ENCODE measurements at regions not wholly inside any gene's neighbourhood (a gene's known extent, or its start where the extent isn't known, plus 50 kb on each side); places are given as distances from the start of the nearest gene placed in this dataset.

DNA sequence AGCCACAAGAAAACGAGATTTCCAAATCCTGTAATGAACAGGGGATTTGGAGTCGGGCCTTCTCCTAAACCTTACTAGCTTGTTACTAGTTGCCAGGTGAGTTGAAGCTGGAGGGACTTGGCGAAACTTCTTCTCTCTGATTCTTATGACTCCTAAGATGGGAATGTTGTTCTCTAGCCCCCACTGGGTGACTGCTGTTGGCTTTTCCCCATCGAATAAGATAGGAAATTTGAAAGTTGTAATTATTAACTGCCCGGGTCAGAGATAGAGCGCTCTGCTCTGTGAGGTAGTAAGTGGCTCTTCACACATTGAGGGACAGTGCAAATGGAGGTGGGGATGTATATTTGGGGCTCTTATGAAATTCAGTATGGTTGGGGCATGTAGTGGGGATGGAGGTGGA is 111.2 kb upstream of the MBNL2 start:
- Histone ChIP-seq H3K79me2 (ENCODE audit: control insufficient read depth, insufficient read depth, low read length) (no peaks in the 10 kb centered on the region), H3K9ac (replicated peaks; ENCODE audit: extremely low read depth, insufficient read depth, low read length) (no peak overlapping the region), H3K4me2 (ENCODE audit: insufficient read depth, low read length) (no peak overlapping the region), H3K4me1 (ENCODE audit: control insufficient read depth, extremely low read depth, insufficient read depth, low read length) (peaks cover 27% of the 10 kb centered on the region), H4K20me1 (replicated peaks; ENCODE audit: control insufficient read depth, extremely low read depth, insufficient read depth, low read length) (no peaks in the 10 kb centered on the region), H3K36me3 (ENCODE audit: control insufficient read depth in 2 of 2, extremely low read depth in 1 of 2, insufficient read depth in 2 of 2, low read length in 2 of 2) (no peaks in the 10 kb centered on the region), H3K4me3 (replicated peaks in 1 of 3; ENCODE audit: insufficient read depth in 1 of 3, low read depth in 1 of 3, low read length in 3 of 3) (no peak overlapping the region), H3K27me3 (ENCODE audit: control insufficient read depth in 2 of 2, insufficient read depth in 2 of 2, low read length in 2 of 2) (no peaks in the 10 kb centered on the region), H3K9me3 (replicated peaks; ENCODE audit: control insufficient read depth, insufficient read depth, low read length) (no peaks in the 10 kb centered on the region), H3K9me1 (replicated peaks; ENCODE audit: control insufficient read depth, extremely low read depth, insufficient read depth, low read length) (no peaks in the 10 kb centered on the region), H3K27ac (ENCODE audit: insufficient read depth, low read depth, low read length) (no peak overlapping the region), H2AFZ (ENCODE audit: low read depth, low read length) (no peak overlapping the region)
- no TSS peak for BruUV-seq (replicated peaks)
- TF ChIP-seq EZH2 (IDR thresholded peaks at IDR 0.05; ENCODE audit: borderline replicate concordance, low read depth, low read length, severe bottlenecking): no peak
- no peak for TF ChIP-seq JUN (IDR thresholded peaks at IDR 0.05; ENCODE audit: borderline replicate concordance, insufficient read depth, insufficient read length, low read depth)
- TF ChIP-seq, protein P1, sequence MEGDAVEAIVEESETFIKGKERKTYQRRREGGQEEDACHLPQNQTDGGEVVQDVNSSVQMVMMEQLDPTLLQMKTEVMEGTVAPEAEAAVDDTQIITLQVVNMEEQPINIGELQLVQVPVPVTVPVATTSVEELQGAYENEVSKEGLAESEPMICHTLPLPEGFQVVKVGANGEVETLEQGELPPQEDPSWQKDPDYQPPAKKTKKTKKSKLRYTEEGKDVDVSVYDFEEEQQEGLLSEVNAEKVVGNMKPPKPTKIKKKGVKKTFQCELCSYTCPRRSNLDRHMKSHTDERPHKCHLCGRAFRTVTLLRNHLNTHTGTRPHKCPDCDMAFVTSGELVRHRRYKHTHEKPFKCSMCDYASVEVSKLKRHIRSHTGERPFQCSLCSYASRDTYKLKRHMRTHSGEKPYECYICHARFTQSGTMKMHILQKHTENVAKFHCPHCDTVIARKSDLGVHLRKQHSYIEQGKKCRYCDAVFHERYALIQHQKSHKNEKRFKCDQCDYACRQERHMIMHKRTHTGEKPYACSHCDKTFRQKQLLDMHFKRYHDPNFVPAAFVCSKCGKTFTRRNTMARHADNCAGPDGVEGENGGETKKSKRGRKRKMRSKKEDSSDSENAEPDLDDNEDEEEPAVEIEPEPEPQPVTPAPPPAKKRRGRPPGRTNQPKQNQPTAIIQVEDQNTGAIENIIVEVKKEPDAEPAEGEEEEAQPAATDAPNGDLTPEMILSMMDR (IDR thresholded peaks at IDR 0.05; ENCODE audit: extremely low read depth in 1 of 2, insufficient read depth in 1 of 2, low read depth in 1 of 2, low read length in 2 of 2): no peak
- TF ChIP-seq, protein P2, sequence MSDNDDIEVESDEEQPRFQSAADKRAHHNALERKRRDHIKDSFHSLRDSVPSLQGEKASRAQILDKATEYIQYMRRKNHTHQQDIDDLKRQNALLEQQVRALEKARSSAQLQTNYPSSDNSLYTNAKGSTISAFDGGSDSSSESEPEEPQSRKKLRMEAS (IDR thresholded peaks at IDR 0.05; ENCODE audit: insufficient read depth, insufficient read length): no peak
- CTCF ChIA-PET: interaction anchor here (1.1 to 12.0 kb wide), 12 partner anchors 19 to 689 kb away, joined by 3 to 256 read pairs (median 11); no protein-coding TSS in a partner anchor
- dilution Hi-C loops (cut with MboI; ENCODE audit: extremely low pct_ligation_motif_present, low sequenced_read_pairs) (loop anchor here (25.0 kb wide), 1 partner anchor 101 kb away; the partner anchor contains the start of gene MBNL2), intact Hi-C loops (cut with micrococcal nuclease) (loop anchor here (1.0 to 2.0 kb wide), 5 partner anchors 101 to 548 kb away; no protein-coding TSS in a partner anchor)
- FAIRE-seq (no peak), DNase-seq (ENCODE audit: low read depth, low spot score) (no peak)
- POLR2A ChIA-PET: no interaction called here

DNA sequence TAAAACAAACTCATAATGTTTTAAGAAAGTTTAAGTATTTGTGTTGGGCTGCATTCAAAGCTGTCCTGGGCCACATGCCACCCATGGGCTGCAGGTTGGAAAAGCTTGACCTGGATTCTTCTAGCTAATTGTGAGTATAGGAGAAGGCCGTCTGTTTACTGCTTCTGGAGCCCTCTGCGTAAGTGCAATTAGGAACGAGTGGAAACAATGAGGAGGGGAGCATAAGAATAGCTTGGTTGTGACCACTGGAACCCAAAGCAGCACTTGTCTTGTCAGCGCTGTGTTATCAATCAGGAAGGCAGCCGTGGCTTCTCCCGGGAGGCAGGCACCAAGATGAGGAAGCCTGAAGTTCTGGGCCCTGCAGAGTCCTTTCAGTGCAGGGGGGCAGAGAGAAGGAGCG is 110.4 kb upstream of the MBNL2 start:
- CTCF ChIA-PET: interaction anchor here (1.0 to 12.0 kb wide), 5 partner anchors 80 to 247 kb away, joined by 4 to 256 read pairs (median 78); no protein-coding TSS in a partner anchor
- peaks cover 34% of the 10 kb centered on the region for H3K4me1 ChIP-seq (ENCODE audit: control insufficient read depth, extremely low read depth, insufficient read depth, low read length)
- DNase-seq (ENCODE audit: low read depth, low spot score): peak; percentile 62

More for the DNA sequence above, 110.4 kb upstream of the MBNL2 start:
- dilution Hi-C loops (cut with MboI; ENCODE audit: extremely low pct_ligation_motif_present, low sequenced_read_pairs): loop anchor here (25.0 kb wide), 1 partner anchor 101 kb away; the partner anchor contains the start of gene MBNL2
- Histone ChIP-seq H3K4me2 (ENCODE audit: insufficient read depth, low read length) (no peak overlapping the region), H3K27me3 (ENCODE audit: control insufficient read depth in 2 of 2, insufficient read depth in 2 of 2, low read length in 2 of 2) (no peaks in the 10 kb centered on the region), H2AFZ (ENCODE audit: low read depth, low read length) (no peak overlapping the region), H3K9me3 (replicated peaks; ENCODE audit: control insufficient read depth, insufficient read depth, low read length) (no peaks in the 10 kb centered on the region), H3K27ac (ENCODE audit: insufficient read depth, low read depth, low read length) (no peak overlapping the region), H3K9ac (replicated peaks; ENCODE audit: extremely low read depth, insufficient read depth, low read length) (no peak overlapping the region), H3K36me3 (ENCODE audit: control insufficient read depth in 2 of 2, extremely low read depth in 1 of 2, insufficient read depth in 2 of 2, low read length in 2 of 2) (no peaks in the 10 kb centered on the region), H3K4me3 (replicated peaks in 1 of 3; ENCODE audit: insufficient read depth in 1 of 3, low read depth in 1 of 3, low read length in 3 of 3) (no peak overlapping the region), H4K20me1 (replicated peaks; ENCODE audit: control insufficient read depth, extremely low read depth, insufficient read depth, low read length) (no peaks in the 10 kb centered on the region), H3K79me2 (ENCODE audit: control insufficient read depth, insufficient read depth, low read length) (no peaks in the 10 kb centered on the region), H3K9me1 (replicated peaks; ENCODE audit: control insufficient read depth, extremely low read depth, insufficient read depth, low read length) (no peaks in the 10 kb centered on the region)
- POLR2A ChIA-PET: interaction anchor here (1.0 kb wide), 1 partner anchor 118 kb away, joined by 3 read pairs; no protein-coding TSS in a partner anchor
- no TSS peak for BruUV-seq (replicated peaks)
- TF ChIP-seq FOS (IDR thresholded peaks at IDR 0.05; ENCODE audit: borderline replicate concordance, insufficient read depth, low read length): no peak
- no peak for TF ChIP-seq JUN (IDR thresholded peaks at IDR 0.05; ENCODE audit: borderline replicate concordance, insufficient read depth, insufficient read length, low read depth)
- no peak for TF ChIP-seq MYC (IDR thresholded peaks at IDR 0.05; ENCODE audit: low read depth, low read length)
- no peak for TF ChIP-seq POLR2AphosphoS5 (IDR thresholded peaks at IDR 0.05; ENCODE audit: insufficient read depth, low read depth, low read length)
- TF ChIP-seq POLR2A (IDR thresholded peaks at IDR 0.05; ENCODE audit: low read depth, low read length): no peak
- TF ChIP-seq, protein P1 (IDR thresholded peaks at IDR 0.05; ENCODE audit: extremely low read depth in 1 of 2, insufficient read depth in 1 of 2, low read depth in 1 of 2, low read length in 2 of 2): no peak
- TF ChIP-seq EZH2 (IDR thresholded peaks at IDR 0.05; ENCODE audit: borderline replicate concordance, low read depth, low read length, severe bottlenecking): no peak
- TF ChIP-seq GATA2 (IDR thresholded peaks at IDR 0.05; ENCODE audit: insufficient read depth, insufficient read length, low read depth, low read length): no peak
- TF ChIP-seq, protein P2 (IDR thresholded peaks at IDR 0.05; ENCODE audit: insufficient read depth, insufficient read length): no peak
- intact Hi-C loops (cut with micrococcal nuclease): loop anchor here (2.0 kb wide), 1 partner anchor 547 kb away; no protein-coding TSS in a partner anchor
- no peak for FAIRE-seq

Data from endothelial cell of umbilical vein (primary cell).